GM19438 (cell line): ENCODE measurements at regions not wholly inside any gene's neighbourhood (a gene's known extent, or its start where the extent isn't known, plus 50 kb on each side); places are given as distances from the start of the nearest gene placed in this dataset.

Experiments used
- ATAC-seq: cut with Tn5 transposase; IDR thresholded peaks from one replicate; pipeline ENCODE4 v1.9.1; 2021; ENCODE audit warnings: low read depth; ENCODE audit not compliant: unreplicated experiment

- no peak for ATAC-seq
Measured at GRCh38 chr1:56170784-56171320, 408.5 kb downstream of the PLPP3 start.

- ATAC-seq: no peak
Measured at GRCh38 chr1:56169856-56170255, 409.5 kb downstream of the PLPP3 start.

DNA sequence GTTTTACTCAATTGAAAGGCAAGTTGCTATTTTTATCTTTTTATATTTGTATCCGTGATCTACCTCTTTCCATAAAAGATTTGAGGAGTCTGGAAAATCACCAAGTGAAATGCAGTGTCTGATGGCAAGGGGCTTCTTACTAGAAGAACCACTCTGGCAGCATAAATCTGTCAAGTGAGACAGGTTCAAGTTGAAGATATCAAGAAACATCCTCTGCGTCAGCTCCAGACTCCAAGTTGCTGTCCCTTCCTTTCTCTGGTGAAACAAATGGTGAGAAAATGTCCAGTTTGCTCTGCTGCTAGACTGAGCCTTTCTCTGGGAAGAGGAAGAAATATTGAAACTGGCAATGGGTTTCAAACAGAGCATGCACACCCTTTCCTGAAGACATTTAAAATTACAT lies 411.2 kb downstream of the PLPP3 start:
- ATAC-seq: no peak

- ATAC-seq: no peak
Measured at GRCh38 chr1:56167596-56167995, 411.8 kb downstream of the PLPP3 start.

DNA sequence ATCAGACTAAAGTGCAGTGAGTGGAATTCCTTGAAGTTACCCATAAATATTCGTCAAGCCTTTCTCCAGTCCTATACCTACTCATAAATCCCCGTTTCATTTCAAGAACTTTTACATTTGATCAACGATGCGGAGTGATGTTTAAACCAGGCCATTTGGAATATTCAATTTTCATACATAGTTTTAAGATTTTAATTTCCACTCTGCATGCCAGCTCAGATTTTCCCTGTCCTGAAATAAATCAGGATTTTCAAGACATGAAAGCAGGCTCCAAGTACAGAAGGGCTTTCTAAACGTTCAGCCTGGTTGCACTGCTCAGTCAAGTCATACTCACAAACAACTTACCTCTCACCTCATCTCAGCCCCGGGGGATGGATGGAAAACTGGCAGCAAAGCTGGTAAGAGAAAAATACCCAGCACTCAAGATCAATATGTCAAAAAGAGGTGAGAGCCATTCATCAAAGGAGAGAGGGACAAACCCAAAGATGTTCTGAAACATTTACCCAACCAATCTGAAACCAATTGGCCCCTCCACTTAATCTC lies 418.5 kb downstream of the PLPP3 start:
- no peak for ATAC-seq

DNA sequence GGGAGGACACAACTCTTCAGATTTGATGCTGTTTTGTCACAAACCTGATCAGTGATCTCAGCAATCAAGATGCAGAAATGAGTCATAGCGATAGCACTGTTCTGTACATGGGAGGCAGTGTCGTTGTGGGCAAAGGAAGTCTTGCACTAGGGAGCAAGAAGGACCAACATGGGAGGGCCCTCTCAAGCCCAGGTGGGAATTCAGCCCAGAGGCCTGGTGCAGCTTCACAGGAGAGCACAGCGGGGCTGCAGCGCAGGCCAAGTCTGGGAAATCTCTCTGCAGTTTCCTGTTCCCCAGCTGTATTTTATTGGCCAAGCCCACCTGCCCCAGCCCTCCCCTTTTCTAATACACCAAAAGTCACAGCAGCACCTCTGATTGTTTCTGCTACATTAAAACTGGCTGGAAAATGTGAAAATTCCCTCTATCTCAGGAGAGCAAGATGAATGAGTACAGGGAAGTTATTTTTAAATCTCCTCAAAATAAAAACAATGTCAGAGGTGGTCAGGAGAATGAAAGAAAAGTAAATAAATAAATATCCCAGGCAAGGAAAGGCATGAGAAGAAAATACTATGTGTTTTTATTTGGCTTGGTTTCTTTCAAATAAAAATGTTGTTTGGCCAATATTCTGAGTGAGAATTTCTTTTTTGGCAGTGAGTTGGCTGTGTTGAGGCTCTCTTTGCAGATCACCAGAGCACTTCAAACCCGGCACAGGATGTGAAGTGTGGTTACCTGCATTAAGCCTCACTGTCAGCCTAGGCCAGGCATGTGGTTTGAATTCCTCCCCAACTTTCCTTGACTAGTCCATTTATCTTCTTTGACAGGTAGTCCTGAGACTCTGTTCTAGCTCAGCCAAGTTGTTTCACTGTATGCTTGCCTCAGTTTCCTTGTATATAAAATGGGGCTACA lies 422.1 kb downstream of the PLPP3 start:
- ATAC-seq: no peak

GRCh38 chr1:56153276-56153675 lies 426.1 kb downstream of the PLPP3 start:
- ATAC-seq: no peak

DNA sequence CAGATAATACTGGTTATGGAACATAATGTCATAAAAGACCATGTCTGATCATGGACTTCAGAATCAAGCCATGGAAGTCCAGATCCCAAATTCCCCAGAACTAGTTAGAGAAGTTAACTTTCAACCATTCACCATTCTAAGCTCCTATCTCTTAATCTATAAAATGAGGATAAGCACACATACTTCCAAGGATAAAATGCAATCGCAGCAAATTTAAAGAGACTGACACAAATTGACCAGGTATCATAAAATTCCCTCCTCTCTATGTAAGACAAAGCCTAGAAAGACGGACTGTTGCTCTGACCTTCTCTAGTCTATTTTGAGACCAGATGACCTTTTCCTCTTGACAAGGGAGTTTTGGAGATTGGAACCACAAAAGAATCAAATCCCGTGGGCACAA lies 426.7 kb downstream of the PLPP3 start:
- ATAC-seq: no peak

DNA sequence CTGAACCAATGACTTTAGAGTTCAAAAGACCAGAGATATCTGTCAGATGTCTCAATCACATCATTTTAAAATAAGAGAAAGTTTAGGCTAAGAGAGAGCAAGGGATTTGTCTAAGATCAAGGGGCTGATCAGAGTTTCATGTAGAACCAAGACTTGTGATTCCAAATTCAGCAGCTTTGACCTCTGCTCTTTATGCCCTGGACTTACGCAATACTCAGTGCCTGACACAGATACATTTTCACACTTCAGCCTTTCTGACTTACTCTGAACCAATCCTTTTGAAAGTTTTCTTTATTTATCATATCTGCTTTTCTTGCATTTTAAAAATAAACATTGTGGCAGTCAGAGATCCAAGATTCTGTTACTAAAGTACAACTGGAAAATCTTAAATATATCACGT lies 428.0 kb downstream of the PLPP3 start:
- ATAC-seq: no peak

DNA sequence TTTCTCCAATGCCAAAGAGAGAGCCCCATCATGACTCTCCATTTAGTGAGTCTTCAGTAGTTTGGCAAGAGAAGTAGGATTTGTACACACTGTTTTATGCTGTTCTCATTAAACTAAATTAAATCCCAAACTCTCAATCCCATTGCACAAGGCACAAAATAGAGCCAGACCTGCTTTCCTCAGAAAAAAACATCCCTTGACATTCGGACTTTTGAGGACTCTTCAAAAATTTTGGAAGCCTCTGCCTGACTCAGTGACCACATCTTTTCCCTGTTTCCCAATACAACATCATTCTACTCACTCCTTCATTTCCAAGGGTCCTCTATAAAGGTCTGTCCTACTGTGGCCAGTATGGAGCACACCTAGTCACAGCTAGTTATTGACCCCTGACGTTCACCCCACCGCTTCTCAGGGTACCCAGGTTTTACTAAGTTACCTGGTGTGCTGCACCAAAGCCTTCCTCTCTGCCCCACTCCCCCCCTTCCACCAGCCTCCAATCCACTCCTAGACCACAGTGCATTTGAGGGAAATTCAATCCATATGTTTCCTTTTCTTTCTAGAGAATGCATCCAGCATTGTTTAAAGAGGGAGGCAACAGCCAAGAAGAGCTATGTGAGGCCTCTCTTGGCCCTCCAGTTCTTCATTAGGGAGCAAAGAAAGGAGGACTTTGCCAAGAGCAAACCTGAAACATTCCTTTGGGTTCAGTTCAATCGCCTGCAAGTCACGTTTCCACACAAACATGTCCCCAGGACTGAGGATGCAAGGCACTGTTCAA lies 428.7 kb downstream of the PLPP3 start:
- no peak for ATAC-seq

GRCh38 chr1:56149761-56150160 lies 429.6 kb downstream of the PLPP3 start:
- ATAC-seq: no peak

DNA sequence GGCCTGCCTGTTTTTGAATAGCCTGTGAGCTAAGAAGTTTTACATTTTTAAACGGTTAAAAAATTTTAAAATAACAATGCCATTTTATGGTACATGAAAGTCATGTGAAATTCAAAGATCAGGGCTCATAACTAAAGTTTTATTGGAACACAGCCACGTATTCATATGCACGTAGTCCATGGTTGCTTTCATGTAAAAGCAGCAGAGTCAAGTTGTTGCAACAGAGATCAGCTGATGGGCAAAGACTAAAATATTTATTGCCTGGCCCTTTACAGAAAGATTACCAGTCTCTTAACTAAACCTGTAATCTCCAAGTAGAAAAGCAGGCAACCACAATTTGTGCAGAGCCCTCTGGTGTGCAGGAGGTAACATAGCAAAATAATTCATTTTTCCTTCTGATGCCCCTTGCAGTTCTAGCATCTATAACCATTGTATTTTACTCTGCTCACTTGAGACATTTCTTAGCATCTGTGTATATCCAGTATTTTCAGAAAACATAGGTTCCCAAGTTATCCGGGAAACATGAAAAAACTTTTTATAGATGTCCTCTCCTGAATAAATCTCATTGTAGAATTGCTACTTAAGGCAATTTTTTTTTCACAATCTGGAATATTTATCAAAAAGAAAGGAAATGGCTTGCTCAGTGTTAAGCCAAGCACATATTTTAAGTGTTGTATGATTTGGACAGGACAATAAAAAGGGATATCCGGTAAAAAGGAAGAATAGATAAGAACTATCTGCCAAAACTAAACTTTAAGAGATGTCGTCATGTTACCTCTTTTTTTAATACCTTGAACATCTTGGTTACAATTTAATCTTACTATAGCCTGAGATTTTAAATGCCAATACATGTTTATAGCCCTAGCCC lies 430.8 kb downstream of the PLPP3 start:
- no peak for ATAC-seq

GRCh38 chr1:56147459-56147858 lies 431.9 kb downstream of the PLPP3 start:
- ATAC-seq: no peak

- no peak for ATAC-seq
Measured at GRCh38 chr1:56147034-56147433, 432.3 kb downstream of the PLPP3 start.

DNA sequence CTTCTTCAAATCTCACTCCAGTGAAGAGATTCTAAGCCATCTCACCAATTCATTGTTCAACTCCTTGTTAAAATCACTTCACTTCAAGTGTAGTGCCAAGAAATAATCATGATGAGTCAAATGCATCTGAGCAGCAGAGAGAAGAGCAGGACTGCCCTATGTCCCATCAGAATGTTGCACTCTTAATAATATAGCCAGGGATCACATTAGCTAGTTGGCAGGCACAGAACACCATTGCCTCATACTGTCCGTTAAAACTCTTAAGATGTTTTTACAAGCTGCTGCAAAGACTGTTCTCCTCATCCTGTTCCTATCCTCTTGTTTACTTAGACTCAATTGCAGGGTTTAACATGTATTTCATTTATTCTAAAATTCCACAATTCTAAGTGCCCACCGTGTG lies 432.9 kb downstream of the PLPP3 start:
- no peak for ATAC-seq

- no peak for ATAC-seq
Measured at GRCh38 chr1:56145581-56145980, 433.8 kb downstream of the PLPP3 start.

DNA sequence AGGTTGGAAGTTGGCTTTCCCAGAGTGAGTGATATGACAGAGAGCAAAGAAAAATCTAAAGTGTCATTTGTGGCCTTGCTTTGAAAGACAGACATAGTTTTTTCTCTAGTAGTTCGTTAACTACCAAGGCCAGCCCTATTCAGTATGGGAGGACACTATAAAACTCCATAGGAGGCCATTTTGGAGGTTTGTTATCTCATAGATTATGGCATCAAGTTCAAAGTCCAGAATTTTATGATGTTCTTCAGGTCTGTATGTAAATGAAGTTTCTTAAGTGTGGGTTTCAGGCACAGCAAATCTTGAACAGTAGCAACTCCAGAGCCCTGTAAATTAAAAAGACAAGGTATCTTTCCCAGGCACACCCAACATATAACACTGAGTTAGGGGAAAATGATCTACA lies 437.1 kb downstream of the PLPP3 start:
- ATAC-seq: no peak

DNA sequence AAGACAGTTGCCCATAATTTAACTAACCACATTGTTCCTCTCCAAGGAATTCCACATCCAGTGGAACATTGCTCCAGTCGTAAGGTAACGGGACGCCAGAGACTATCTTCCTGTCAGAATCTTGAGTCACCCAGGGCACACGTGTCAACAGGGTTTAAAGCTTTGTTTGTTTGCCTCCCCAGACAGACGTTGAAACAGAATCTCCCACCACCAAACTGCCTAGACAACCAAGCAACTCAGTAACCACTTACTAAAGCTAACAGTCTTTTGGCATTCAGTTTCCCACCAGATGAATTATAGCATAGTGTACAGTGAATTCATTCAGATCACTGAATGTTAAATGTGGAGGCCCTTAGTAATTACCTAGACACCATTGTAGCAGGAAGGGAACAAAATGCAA lies 439.5 kb downstream of the PLPP3 start:
- no peak for ATAC-seq

DNA sequence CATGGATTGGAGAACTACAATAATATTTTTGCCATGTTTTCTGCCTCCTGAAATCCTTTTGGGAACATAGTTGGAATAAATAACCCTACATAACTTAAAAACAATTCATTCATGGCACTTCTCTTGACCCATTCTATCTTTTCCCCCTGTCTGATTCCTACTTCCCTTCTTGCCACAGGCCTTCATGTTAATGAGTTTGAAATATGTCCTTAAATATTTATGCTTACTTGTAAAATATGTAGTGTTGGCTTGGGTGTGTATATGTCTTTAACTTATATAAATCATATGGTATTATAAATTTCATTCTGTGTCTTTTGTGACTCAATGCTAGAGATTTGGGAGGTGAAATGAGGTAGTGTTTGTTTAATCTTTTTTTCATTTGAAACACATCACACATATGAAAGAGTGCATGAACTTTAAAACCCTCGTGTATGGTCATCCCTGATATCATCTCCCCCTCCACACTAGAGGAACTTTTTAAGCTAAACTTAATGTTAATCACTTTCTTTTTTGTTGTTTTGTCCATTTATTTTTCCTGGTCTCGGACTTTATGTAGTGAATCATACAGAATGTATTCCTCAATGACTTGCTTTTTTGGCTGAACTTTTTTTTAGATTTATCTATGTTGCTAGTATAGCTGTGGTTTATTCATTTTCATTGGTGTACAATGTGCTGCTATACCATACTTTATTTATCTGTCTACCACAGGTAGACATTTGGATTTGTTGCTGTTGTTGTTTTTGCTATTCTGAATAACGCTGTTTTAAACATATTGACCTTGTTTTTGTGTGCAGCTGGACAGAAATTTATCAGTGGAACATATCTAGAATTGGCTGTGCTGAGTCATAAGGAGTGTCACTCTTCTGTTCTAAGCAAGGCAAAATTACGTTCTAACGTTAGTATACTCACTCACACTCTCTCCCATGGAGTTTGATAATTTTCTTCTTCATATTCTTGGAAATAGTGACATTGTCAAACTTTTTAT lies 441.6 kb downstream of the PLPP3 start:
- ATAC-seq: no peak
